A673 (cell line): ENCODE measurements at regions not wholly inside any gene's neighbourhood (a gene's known extent, or its start where the extent isn't known, plus 50 kb on each side); places are given as distances from the start of the nearest gene placed in this dataset.

ENCODE experiments used
- CTCF ChIP-seq: fragments of 300-800, 200-600 bp; sonication (generic); conservative IDR thresholded peaks from 2 replicates; pipeline ENCODE4 v1.5.1; 2017; ENCODE audit warnings: low read depth, mild to moderate bottlenecking, antibody characterized with exemption, low read length, moderate library complexity, mixed read lengths
- EZH2 ChIP-seq: fragments of 200-600 bp; sonication (generic); IDR thresholded peaks from 2 replicates; pipeline ENCODE4 v1.6.1; 2017; ENCODE audit warnings: borderline replicate concordance, low read depth, mild to moderate bottlenecking, mixed read lengths, antibody characterized with exemption, low read length; ENCODE audit not compliant: poor library complexity, severe bottlenecking

GRCh38 chr17:43342589-43342890 is 56.3 kb upstream of the ARL4D start:
- TF ChIP-seq CTCF (no peak), EZH2 (no peak)
